Neuronal stem cell (in vitro differentiated cells): ENCODE measurements at regions not wholly inside any gene's neighbourhood (a gene's known extent, or its start where the extent isn't known, plus 50 kb on each side); places are given as distances from the start of the nearest gene placed in this dataset.
A peak's percentile ranks its signal among the peaks of the same experiment; 100 is the strongest.

ENCODE experiments used
- DNase-seq: peaks from one replicate; pipeline ENCODE4 v3.0.0-alpha.2; 2013; ENCODE audit warnings: low spot score
- H2AFZ ChIP-seq: one replicate; pipeline ENCODE4 v1.6.1; 2013; ENCODE audit warnings: mild to moderate bottlenecking, low read length, inconsistent platforms
- H2AK5ac ChIP-seq: 2 replicates; pipeline ENCODE4 v1.6.1; 2013; ENCODE audit warnings: low read depth, mild to moderate bottlenecking, inconsistent platforms, low read length, moderate library complexity, mixed read lengths
- H2BK120ac ChIP-seq: 2 replicates; pipeline ENCODE4 v1.6.1; 2013; ENCODE audit warnings: low read depth, mild to moderate bottlenecking, inconsistent platforms, low read length, moderate library complexity, mixed read lengths
- H2BK12ac ChIP-seq: one replicate; pipeline ENCODE4 v1.6.1; 2013; ENCODE audit warnings: low read length, inconsistent platforms
- H2BK15ac ChIP-seq: 2 replicates; pipeline ENCODE4 v1.6.1; 2013; ENCODE audit warnings: mild to moderate bottlenecking, low read length, inconsistent platforms, mixed read lengths
- H2BK5ac ChIP-seq: one replicate; pipeline ENCODE4 v1.6.1; 2013; ENCODE audit warnings: inconsistent platforms, mild to moderate bottlenecking, low read length, moderate library complexity
- H3K14ac ChIP-seq: one replicate; pipeline ENCODE4 v1.6.1; 2013; ENCODE audit warnings: low read length, inconsistent platforms
- H3K18ac ChIP-seq: 2 replicates; pipeline ENCODE4 v1.6.1; 2013; ENCODE audit warnings: low read length, inconsistent platforms
- H3K23ac ChIP-seq: 2 replicates; pipeline ENCODE4 v1.6.1; 2013; ENCODE audit warnings: low read depth, mild to moderate bottlenecking, mixed read lengths, low read length, inconsistent platforms; ENCODE audit not compliant: poor library complexity
- H3K27ac ChIP-seq: replicated peaks from 3 replicates; pipeline ENCODE4 v1.5.1; 2013; ENCODE audit warnings: low read length, inconsistent platforms
- H3K27me3 ChIP-seq, 3 experiments: 2 replicates each; pipeline ENCODE4 v1.6.1; 2013; ENCODE audit warnings: low read length in 3 of 3, mild to moderate bottlenecking in 2 of 3, inconsistent platforms in 1 of 3, low read depth in 1 of 3, mixed read lengths in 1 of 3, moderate library complexity in 1 of 3; ENCODE audit not compliant: control insufficient read depth in 3 of 3, insufficient read depth in 3 of 3
- H3K36me3 ChIP-seq, 2 donors: replicated peaks in 1 of 2; 2 replicates each; pipeline ENCODE4 v1.6.1; 2013; ENCODE audit warnings: low read length in 2 of 2; ENCODE audit not compliant: control insufficient read depth in 2 of 2, insufficient read depth in 2 of 2
- H3K4ac ChIP-seq: 2 replicates; pipeline ENCODE4 v1.6.1; 2013; ENCODE audit warnings: inconsistent platforms, mild to moderate bottlenecking, low read length, moderate library complexity
- H3K4me1 ChIP-seq, 2 donors: 1 replicate in 1 of 2; 2 replicates in 1 of 2; pipeline ENCODE4 v1.6.1; 2013; ENCODE audit warnings: low read length in 2 of 2, low read depth in 1 of 2; ENCODE audit not compliant: control insufficient read depth in 2 of 2, insufficient read depth in 1 of 2
- H3K4me2 ChIP-seq: one replicate; pipeline ENCODE4 v1.6.1; 2013; ENCODE audit warnings: mild to moderate bottlenecking, low read length, inconsistent platforms; ENCODE audit not compliant: insufficient read depth, poor library complexity, severe bottlenecking
- H3K4me3 ChIP-seq, 2 donors: 2 replicates each; pipeline ENCODE4 v1.5.1; 2013; ENCODE audit warnings: low read length in 2 of 2, mild to moderate bottlenecking in 2 of 2, inconsistent platforms in 1 of 2, moderate library complexity in 1 of 2
- H3K79me1 ChIP-seq: one replicate; pipeline ENCODE4 v1.6.1; 2013; ENCODE audit warnings: low read depth, mild to moderate bottlenecking, inconsistent platforms, low read length, moderate library complexity
- H3K9ac ChIP-seq: one replicate; pipeline ENCODE4 v1.6.1; 2013; ENCODE audit warnings: mild to moderate bottlenecking, low read depth, low read length, inconsistent platforms; ENCODE audit not compliant: poor library complexity
- H3K9me3 ChIP-seq, 2 donors: replicated peaks in 1 of 2; 2 replicates each; pipeline versions ENCODE3 to v1.6.1; 2013; ENCODE audit warnings: low read length in 2 of 2, mild to moderate bottlenecking in 2 of 2, inconsistent platforms in 1 of 2, low read depth in 1 of 2, mixed read lengths in 1 of 2, moderate library complexity in 1 of 2; ENCODE audit not compliant: control insufficient read depth in 2 of 2, insufficient read depth in 1 of 2
- H4K8ac ChIP-seq: one replicate; pipeline ENCODE4 v1.6.1; 2013; ENCODE audit warnings: low read depth, mild to moderate bottlenecking, inconsistent platforms, low read length, moderate library complexity
- H4K91ac ChIP-seq: one replicate; pipeline ENCODE4 v1.6.1; 2013; ENCODE audit warnings: low read length, low read depth, mild to moderate bottlenecking, inconsistent platforms; ENCODE audit not compliant: poor library complexity
- WGBS, 2 donors: extraction: QIAGEN DNeasy Blood & Tissue Kit; methylation state at CpG; one replicate each; pipeline ENCODE4 v1.1.7; 2013; ENCODE audit warnings: missing lambda C conversion rate in 2 of 2, mixed read lengths in 1 of 2; ENCODE audit not compliant: insufficient read length in 2 of 2, insufficient replicate concordance in 1 of 2; ENCODE audit errors: extremely low coverage in 2 of 2; 5-methylcytosine and 5-hydroxymethylcytosine counted together

DNA sequence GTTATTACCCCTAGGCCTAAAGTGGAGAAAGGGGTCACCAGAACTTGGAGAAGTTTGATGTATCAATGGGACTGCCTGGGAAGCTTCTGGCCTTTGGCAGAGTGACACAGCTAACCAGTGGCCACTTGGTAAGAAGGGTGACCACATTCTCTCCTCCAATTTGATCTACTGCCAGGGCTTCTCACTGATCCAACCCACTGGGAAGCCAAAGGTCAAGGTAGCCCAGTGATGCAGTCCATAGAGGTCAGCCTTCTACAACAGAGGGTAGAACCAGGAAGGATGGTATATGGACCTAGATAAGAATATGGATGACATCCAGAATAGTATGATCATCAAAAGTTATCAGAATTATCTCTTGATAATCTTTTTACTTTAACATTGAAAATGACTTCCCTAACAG lies 493.6 kb downstream of the NYAP2 start:
- H3K9me3 ChIP-seq = peaks cover 0 to 4% of the 10 kb centered on the region in 2 donors
- no peak overlapping the region for H4K91ac ChIP-seq
- no peaks in the 10 kb centered on the region for H3K36me3 ChIP-seq
- no peak overlapping the region for H3K18ac ChIP-seq
- no peak for DNase-seq
- no peak overlapping the region for H3K4ac ChIP-seq
- H3K4me2 ChIP-seq = no peak overlapping the region
- H2BK120ac ChIP-seq = no peak overlapping the region
- no peak overlapping the region for H2BK5ac ChIP-seq
- H2BK15ac ChIP-seq = no peak overlapping the region
- H3K27ac ChIP-seq = no peak overlapping the region
- no peak overlapping the region for H3K14ac ChIP-seq
- H3K4me3 ChIP-seq = no peak overlapping the region
- no peak overlapping the region for H3K23ac ChIP-seq
- H2AK5ac ChIP-seq = no peak overlapping the region
- no peak overlapping the region for H2BK12ac ChIP-seq
- H2AFZ ChIP-seq = peak overlapping the region; percentile 6
- H3K4me1 ChIP-seq = peaks cover 0 to 10% of the 10 kb centered on the region in 2 donors
- no peaks in the 10 kb centered on the region for H3K27me3 ChIP-seq
- H3K79me1 ChIP-seq = no peaks in the 10 kb centered on the region
- no peak overlapping the region for H3K9ac ChIP-seq
- H4K8ac ChIP-seq = no peak overlapping the region

DNA sequence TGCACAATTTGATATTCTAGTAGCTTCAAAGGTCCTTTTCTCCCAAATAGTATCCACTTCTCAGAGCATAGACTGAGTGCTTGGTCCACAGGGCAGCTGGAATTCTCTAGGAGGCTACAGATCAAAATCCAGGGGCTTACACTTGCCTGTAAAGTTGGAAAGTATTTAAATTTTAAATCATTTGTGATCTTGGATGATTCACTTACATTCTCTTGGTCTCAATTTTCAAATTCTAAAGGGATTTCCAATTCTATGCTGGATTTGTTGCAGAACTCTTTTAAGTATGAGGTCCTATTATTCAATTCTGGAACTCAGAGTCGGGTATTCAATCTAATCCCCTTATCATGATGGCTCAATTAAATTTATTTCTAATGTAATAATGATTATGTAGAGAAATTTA lies 492.3 kb downstream of the NYAP2 start:
- H3K9ac ChIP-seq = no peak overlapping the region
- H3K9me3 ChIP-seq = peaks cover 0 to 4% of the 10 kb centered on the region in 2 donors
- H3K79me1 ChIP-seq = no peaks in the 10 kb centered on the region
- no peak overlapping the region for H2BK15ac ChIP-seq
- no peak overlapping the region for H2BK12ac ChIP-seq
- no peak overlapping the region for H2BK120ac ChIP-seq
- H3K14ac ChIP-seq = no peak overlapping the region
- H4K8ac ChIP-seq = no peak overlapping the region
- H3K4me3 ChIP-seq = no peak overlapping the region
- peaks cover 0 to 10% of the 10 kb centered on the region in 2 donors for H3K4me1 ChIP-seq
- H3K23ac ChIP-seq = no peak overlapping the region
- no peak overlapping the region for H2AFZ ChIP-seq
- no peak for DNase-seq
- H3K4ac ChIP-seq = no peak overlapping the region
- H4K91ac ChIP-seq = no peak overlapping the region
- no peak overlapping the region for H3K18ac ChIP-seq
- no CpG with 5 or more reads among the region's 1 CpG for WGBS, 2 donors
- H3K27ac ChIP-seq = no peak overlapping the region
- no peak overlapping the region for H2AK5ac ChIP-seq
- H2BK5ac ChIP-seq = no peak overlapping the region
- no peaks in the 10 kb centered on the region for H3K27me3 ChIP-seq
- no peaks in the 10 kb centered on the region for H3K36me3 ChIP-seq
- H3K4me2 ChIP-seq = no peak overlapping the region

DNA sequence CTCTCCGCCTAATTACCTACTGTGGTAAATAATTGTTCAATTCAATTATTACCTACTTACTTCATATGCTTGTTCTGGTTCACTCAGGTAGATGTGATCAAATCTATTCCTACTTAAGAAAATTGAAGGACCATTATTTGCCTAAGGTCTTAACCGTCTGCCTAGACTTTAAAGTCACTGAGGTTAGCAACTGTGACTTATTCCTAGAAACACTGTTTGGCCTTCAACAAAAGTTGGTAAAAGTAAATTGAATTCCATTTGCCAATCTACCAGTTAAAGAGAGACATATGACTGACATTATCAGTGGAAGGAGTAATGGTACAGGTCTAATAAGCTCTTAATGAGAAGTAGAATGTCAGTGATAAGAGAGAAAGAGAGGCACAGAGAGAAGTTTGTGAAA lies 491.5 kb downstream of the NYAP2 start:
- H3K18ac ChIP-seq = no peak overlapping the region
- no peak overlapping the region for H3K14ac ChIP-seq
- H3K4me3 ChIP-seq = no peak overlapping the region
- no peak overlapping the region for H2BK5ac ChIP-seq
- no peak overlapping the region for H4K91ac ChIP-seq
- DNase-seq = no peak
- no peak overlapping the region for H2BK15ac ChIP-seq
- H3K27me3 ChIP-seq = no peaks in the 10 kb centered on the region
- H3K23ac ChIP-seq = no peak overlapping the region
- no peak overlapping the region for H2BK12ac ChIP-seq
- WGBS, 2 donors = no CpG with 5 or more reads among the region's 2 CpGs
- H3K27ac ChIP-seq = no peak overlapping the region
- H3K4ac ChIP-seq = no peak overlapping the region
- H3K79me1 ChIP-seq = no peaks in the 10 kb centered on the region
- no peak overlapping the region for H3K9ac ChIP-seq
- peaks cover 0 to 7% of the 10 kb centered on the region in 2 donors for H3K9me3 ChIP-seq
- no peak overlapping the region for H2BK120ac ChIP-seq
- no peak overlapping the region for H2AFZ ChIP-seq
- H3K36me3 ChIP-seq = no peaks in the 10 kb centered on the region
- H3K4me2 ChIP-seq = no peak overlapping the region
- no peak overlapping the region for H2AK5ac ChIP-seq
- H4K8ac ChIP-seq = no peak overlapping the region
- peaks cover 0 to 10% of the 10 kb centered on the region in 2 donors for H3K4me1 ChIP-seq

DNA sequence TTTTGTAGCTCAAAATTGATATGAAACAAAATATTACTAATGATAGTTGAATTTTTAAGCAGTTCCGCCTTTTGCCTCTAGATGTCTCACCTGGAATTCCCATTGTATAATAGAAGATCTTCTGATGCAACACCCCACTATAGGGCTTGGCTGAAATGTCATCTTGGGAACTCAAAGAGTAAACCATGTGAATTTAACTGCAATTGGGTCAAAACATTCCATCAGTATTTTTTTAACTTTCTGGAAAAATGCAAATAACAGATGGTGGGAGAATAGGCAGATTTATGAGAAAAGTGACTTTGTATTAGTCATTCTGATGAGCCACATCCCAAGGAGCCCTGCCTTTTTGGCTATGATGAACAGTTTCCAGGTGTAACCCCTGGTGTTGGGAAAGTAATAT lies 489.9 kb downstream of the NYAP2 start:
- no CpG with 5 or more reads among the region's 1 CpG for WGBS, 2 donors

More for the DNA sequence above, 489.9 kb downstream of the NYAP2 start:
- H3K9me3 ChIP-seq = peaks cover 0 to 7% of the 10 kb centered on the region in 2 donors
- H3K18ac ChIP-seq = no peak overlapping the region
- no peaks in the 10 kb centered on the region for H3K79me1 ChIP-seq
- no peaks in the 10 kb centered on the region for H3K27me3 ChIP-seq
- peaks cover 0 to 4% of the 10 kb centered on the region in 2 donors for H3K4me1 ChIP-seq
- H4K91ac ChIP-seq = no peak overlapping the region
- H3K4me3 ChIP-seq = no peak overlapping the region
- H3K4me2 ChIP-seq = no peak overlapping the region
- H2BK12ac ChIP-seq = no peak overlapping the region
- no peak overlapping the region for H3K9ac ChIP-seq
- H2BK120ac ChIP-seq = no peak overlapping the region
- no peak overlapping the region for H3K4ac ChIP-seq
- no peak overlapping the region for H2AK5ac ChIP-seq
- no peak overlapping the region for H3K27ac ChIP-seq
- H2BK15ac ChIP-seq = no peak overlapping the region
- H4K8ac ChIP-seq = no peak overlapping the region
- no peak overlapping the region for H2BK5ac ChIP-seq
- H3K14ac ChIP-seq = no peak overlapping the region
- no peak for DNase-seq
- H3K36me3 ChIP-seq = no peaks in the 10 kb centered on the region
- H3K23ac ChIP-seq = no peak overlapping the region
- no peak overlapping the region for H2AFZ ChIP-seq
